AG10803 (cell line): ENCODE measurements at regions not wholly inside any gene's neighbourhood (a gene's known extent, or its start where the extent isn't known, plus 50 kb on each side); places are given as distances from the start of the nearest gene placed in this dataset.
A peak's percentile ranks its signal among the peaks of the same experiment; 100 is the strongest.

Experiments
- DNase-seq: peaks from one replicate; pipeline ENCODE4 v3.0.0; 2010; ENCODE audit warnings: low read depth
- H3K4me3 ChIP-seq: 2 replicates; pipeline ENCODE4 v1.5.1; 2011; ENCODE audit warnings: mild to moderate bottlenecking, low read length, control low read depth
- TF ChIP-seq, protein P1 (sequence below): conservative IDR thresholded peaks from 2 replicates; pipeline ENCODE4 v1.5.1; 2011; ENCODE audit warnings: mild to moderate bottlenecking, low read length, control low read depth, inconsistent platforms

DNA sequence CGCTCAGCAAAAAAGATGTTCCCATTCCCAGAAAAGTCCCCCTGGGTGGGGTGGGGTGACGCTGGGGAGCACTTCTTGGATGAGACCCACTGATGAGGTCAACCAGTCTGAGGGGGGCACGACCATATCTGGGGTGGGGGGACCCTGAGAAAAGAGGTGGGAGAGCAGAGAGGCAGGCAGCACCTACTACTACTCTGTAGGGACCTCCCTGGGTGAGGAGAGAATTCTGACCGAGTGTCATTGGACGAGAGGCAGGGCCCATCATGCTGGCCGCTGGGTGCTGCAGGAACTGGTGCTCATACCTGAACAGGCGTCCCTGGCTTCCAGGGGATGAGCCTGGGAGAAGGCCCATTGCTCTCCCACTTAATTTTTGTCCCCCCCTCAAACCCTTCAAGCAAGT, 158.8 kb downstream of the KLF13 start:
- no peak for DNase-seq
- TF ChIP-seq, protein P1, sequence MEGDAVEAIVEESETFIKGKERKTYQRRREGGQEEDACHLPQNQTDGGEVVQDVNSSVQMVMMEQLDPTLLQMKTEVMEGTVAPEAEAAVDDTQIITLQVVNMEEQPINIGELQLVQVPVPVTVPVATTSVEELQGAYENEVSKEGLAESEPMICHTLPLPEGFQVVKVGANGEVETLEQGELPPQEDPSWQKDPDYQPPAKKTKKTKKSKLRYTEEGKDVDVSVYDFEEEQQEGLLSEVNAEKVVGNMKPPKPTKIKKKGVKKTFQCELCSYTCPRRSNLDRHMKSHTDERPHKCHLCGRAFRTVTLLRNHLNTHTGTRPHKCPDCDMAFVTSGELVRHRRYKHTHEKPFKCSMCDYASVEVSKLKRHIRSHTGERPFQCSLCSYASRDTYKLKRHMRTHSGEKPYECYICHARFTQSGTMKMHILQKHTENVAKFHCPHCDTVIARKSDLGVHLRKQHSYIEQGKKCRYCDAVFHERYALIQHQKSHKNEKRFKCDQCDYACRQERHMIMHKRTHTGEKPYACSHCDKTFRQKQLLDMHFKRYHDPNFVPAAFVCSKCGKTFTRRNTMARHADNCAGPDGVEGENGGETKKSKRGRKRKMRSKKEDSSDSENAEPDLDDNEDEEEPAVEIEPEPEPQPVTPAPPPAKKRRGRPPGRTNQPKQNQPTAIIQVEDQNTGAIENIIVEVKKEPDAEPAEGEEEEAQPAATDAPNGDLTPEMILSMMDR: no peak
- H3K4me3 ChIP-seq: no peak overlapping the region

DNA sequence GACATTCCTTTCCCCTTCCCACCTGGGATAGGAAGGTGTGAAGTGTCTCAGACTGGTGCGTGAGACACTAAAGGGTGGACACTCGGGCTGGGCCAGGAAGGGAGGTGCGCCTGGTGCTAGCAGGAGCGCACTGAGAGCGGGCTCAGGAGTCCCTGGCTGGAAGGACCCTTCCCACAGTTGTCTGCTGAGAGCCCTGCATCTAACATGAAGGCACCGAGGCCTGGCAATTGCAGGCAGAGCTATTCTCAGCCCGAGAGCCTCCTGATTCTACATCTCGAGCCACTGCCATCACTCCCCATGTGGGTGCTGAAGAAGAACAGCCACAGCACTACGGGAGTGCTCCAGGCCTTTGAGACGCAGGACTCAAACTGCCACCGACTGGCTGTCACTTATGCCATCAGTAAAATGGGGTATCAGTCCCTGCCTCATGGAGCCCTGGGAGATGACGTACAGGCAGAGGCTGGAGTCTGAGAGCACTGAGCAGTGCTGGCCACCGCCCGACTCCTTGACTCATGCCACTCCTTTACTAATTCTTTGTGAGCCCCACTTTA, 159.4 kb downstream of the KLF13 start:
- TF ChIP-seq, protein P1: no peak
- no peak for DNase-seq

DNA sequence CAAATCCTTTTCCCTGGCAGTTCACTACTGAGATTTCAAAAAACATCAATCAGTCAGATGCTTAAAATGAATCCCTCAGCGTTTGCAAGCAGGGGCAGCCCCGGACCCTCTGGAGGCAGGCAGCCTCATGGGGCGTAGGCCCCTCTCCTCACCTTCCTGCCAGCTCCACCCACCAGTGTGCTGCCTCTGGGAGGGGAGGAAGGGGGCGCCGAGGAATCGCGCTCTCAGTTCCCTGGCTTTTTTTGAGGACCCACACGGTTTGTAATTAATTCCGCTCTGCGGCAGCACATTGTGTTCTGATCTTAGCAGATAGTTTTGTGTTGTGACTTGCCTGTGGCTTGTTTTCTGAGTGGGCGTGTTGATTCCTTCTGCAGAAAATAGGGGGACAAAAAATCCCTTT, 159.9 kb downstream of the KLF13 start:
- DNase-seq: no peak
- TF ChIP-seq, protein P1: no peak
- H3K4me3 ChIP-seq: no peak overlapping the region

More for the DNA sequence above, 159.4 kb downstream of the KLF13 start:
- H3K4me3 ChIP-seq: no peak overlapping the region

DNA sequence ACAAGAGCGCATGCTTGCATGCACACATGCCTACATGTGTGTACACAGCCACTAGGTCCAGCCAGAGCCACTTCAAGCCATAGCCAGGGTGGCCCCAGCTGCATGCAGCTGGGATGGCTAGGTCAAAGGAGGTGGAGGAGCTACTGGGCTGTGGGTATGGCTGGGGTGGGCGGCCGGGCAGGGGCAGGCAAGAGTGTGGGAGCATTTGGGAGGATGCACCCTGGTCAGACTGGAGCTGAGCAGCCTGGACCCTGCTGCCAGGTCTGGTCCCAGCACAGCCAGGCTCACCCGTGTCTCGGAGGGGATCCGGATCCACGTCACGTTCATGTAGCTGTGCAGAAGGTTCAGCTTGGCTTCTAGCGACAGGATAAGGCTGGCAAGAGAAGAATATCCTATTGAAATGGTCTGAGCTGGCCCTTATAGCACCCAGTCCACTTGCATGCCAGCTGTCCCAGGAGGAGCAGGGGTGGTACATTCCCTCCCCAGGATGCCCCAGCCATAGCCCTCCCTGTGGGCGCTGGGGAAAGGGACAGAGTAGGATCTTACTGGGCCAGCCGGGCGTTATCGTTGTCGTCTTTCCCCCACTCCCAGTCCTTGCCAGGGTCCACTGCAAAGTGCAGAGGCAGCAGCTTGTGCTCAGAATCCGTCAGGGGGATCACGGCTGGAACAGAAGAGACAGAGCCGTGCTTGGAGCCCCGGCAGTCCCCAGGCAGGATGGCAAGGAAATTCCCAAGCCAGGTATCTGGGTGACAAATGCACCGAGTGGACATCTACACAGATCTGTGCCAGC, 160.5 kb downstream of the KLF13 start:
- TF ChIP-seq, protein P1: no peak
- DNase-seq: no peak
- H3K4me3 ChIP-seq: no peak overlapping the region

DNA sequence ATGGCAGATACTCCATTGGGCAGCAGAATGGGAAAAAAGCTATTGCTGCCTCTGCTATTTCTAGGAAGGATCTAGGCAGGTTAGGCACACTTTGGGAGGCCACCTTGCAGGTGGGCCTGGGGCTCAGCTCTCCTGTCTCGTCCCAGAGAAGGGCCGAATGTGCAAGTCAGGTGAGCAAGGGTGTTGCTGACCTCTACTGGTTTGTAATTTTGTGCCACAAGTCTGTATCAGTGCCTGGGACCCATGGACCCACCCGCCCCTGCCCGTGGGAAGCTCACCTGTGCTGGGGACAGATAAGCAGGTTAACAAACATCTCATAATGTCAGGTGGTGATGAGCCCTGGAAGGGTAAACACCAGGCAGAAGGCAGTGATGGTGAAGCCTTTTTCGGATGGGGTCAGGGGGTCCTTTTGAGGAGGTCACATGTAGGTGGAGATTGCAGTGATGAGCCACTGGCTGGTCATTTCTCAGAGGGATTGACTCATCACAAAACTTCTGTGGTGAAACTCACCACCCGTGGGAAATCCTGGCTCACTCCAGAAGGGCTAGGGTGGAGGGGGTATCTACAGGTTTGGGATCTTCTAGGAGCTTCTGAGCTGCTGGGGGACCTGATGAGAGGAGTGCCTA, 161.3 kb downstream of the KLF13 start:
- TF ChIP-seq, protein P1: no peak
- peak; percentile 66 for DNase-seq
- H3K4me3 ChIP-seq: no peak overlapping the region

DNA sequence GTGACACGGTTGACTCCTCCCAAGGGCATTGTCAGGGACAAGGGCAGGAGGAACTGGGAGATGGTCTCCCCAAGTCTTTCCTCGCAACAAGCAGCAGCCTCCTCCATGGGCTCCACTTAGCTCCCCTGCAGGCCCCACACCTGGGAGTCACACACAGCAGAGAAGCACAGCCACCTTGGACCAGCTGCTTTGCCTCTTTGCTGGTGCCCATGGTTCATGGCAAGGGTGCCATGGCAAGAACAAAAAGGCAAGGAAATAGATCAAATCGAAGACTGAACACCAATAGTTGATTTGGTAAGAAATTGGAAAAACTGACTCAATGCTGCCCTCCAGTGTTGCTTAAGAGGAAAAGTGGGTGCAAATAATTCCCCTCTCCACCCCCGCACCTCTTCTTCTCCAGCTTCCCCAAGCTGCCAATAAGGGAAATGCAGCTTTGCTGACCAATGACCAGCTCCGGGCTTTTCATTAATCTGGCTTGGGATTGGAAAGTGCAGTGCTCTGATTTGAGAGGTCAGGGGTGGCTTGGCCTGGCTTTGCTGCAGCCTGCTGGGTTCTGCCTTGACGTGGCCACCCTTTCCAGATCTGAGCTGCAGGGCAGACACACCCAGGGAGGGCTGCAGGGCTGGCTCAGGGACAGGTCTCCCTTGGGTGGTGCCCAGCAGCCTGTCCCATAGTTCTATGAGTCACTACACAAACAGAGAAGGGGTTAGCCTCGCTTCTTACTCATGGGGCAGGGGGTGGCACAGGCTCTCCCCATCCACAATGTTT, 162.0 kb downstream of the KLF13 start:
- peak; percentile 90 for DNase-seq
- no peak overlapping the region for H3K4me3 ChIP-seq
- TF ChIP-seq, protein P1: peak; percentile 95
